HG03520 (cell line): ENCODE measurements at regions not wholly inside any gene's neighbourhood (a gene's known extent, or its start where the extent isn't known, plus 50 kb on each side); places are given as distances from the start of the nearest gene placed in this dataset.
"Not testable (repeated sequence)": the region's sequence is repeated elsewhere in the genome, so short reads cannot be mapped to it uniquely, and the experiment has no call there.

Experiments
- ATAC-seq: cut with Tn5 transposase; IDR thresholded peaks from one replicate; pipeline ENCODE4 v1.9.1; 2021; ENCODE audit warnings: mild to moderate bottlenecking, moderate library complexity; ENCODE audit not compliant: unreplicated experiment

DNA sequence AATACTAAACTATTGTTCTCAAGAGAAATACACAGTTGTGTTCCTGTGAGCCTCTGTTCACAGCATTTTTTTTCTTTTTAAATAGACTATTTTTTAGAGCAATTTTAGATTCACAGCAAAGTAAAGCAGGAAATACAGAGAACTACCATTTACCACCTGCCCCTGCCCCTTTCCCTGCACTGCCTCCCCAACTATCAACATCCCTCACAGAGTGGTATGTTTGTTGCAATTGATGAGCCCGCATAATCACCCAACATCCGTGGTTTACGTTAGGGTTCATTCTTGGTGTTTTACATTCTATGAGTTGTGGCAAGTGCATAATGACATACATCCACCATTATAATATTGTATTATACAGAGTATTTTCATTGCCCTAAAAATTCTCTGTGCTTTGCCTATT lies 71.6 kb upstream of the TNFAIP3 start:
- ATAC-seq = no peak

DNA sequence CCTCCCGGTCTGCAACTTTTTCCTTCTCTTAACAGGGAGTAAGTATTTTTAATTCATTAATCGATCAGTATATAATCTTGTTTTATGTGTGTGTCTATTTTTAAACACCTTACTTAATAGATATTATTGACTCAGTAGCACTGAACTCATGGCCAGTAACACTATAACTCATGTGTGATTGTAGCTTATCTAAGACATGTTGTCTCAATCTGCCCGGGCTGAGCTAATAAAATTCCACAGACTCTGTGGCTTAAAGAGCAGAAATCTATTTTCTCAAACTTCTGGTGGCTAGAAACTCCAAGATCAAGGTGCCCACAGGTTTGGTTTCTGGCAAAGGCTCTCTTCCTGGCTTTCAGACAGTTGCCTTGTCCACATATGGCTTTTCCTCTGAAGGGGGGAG lies 68.8 kb upstream of the TNFAIP3 start:
- ATAC-seq = no peak

DNA sequence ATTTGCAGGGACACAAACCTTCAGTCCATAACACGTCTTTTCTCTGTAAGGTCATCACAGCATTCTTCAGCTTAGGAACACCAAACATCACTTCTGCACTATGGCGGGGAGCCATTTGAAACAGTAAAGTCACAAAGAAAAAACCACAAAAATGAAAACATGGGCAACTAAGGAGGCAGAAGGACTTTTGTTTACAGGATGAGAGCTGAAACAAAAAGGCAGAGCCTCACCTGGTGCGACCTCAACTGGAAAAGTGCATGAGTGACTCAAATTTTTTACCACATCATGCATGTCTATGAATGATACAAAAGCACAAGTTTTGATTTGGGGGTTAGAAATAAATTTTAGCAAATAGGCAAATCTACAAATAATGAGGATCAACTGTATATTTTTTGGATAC lies 68.2 kb upstream of the TNFAIP3 start:
- ATAC-seq = no peak

DNA sequence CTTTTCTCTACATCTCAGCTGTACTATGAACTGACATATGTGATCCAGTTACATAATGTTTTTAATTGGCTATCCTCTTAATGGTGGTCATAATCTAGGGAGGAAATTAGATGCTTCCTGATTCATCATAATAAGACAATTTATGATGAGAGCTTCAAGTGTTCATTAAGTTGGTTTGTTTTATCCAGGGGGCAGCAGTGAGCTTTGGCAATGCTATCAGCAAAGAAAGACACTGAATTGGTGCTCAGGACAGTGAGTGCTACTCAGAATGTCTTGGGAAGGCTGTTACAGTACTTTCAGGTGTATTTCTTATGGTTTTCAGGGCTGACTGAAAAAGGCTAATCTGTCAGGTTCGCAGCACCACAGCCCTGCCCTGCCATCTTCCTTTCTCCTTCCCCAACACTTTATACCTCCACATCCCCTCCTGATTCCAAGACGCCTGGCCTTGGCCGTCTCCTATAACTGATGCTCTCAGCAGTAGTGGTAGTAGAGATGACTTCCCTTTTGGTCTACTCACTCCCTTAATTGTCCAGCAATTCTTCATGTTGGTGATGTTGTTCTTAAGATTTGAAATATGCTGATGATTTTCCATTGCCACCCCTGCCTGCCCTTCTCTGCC lies 67.0 kb upstream of the TNFAIP3 start:
- no peak for ATAC-seq

DNA sequence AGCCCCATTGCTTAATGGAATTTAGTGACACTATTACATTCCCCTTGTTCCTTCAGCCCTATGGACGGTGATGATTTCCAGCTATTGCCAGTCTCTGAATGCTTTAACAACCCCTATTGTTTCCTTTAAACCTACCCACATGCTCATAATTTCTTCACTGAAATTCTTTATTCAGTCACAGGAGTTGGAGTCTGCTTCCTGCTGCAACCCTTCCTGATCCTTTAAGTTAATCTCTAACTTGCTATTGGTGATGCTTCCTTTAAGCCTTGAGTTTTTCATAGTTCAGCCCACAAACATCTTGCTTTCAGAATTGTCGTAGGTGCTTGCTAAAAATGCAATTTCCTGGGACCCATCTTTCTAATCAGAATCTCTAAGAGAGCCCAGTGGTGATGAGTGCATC lies 66.3 kb upstream of the TNFAIP3 start:
- ATAC-seq = no peak

DNA sequence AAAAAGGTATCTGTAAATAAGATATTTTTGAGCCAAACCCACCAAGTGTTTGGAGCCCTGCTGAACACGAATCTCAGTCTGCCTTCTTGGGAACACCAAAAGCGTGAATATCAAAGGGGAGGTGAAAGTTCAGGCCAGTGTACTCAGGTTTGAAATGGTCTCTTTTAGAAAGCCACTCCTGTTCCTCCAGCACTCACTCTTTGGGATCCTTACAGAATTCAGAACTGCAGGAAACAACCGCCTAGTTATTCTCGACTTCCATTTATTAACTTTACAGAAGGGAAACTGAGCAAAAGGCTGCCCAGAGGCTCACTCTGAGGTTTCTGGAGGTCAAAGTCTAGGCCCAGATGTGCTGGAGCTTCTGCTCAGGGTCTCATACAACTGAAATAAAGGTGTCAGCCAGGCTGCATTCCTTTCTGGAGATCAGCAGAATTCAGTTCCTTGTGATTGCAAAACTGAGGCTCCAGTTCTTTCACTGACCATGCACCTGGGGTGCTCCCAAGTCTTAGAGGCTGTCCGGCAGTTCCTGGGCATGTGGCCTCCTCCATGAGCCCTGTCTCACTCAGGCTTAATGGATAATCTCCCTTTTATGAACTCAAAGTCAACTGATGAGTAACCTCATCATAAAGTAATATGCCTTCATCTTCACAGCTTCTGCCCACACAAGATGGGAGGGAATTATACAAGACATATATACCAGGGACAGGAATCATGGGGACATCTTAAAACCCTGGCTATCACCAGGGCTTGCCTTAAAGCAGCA lies 65.5 kb upstream of the TNFAIP3 start:
- no peak for ATAC-seq

DNA sequence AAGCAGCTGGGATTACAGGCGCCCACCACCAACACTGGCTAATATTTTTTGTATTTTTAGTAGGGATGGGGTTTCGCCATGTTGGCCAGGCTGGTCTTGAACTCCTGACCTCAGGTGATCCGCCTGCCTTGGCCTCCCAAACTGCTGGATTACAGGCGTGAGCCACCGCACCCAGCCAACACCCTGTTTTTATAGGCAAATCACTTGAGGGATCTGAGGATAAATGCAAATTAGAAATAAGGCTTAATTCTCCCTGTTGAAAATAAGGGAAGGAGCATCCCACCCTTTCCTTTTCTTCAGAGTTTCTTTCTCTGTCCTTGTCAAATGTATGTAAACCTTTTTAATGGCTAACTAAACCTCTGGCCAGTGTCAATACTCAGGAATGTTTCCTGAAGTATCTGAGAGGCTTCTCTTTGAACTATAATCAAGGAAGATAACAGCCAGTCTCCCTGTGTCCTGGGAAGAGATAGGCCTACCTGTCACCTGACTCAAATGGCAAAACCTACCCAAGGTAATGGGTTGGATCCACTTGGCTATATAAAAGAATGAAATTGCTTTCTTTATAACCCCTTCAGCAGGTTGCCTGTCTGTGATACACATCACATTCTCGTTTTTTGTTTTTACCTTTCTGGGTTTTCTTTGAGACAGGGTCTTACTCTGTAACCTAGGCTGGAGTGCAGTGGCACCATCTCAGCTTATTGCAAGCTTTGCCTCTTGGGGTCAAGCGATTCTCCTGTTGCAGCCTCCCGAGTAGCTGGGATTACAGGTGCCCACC lies 64.5 kb upstream of the TNFAIP3 start:
- no peak for ATAC-seq

DNA sequence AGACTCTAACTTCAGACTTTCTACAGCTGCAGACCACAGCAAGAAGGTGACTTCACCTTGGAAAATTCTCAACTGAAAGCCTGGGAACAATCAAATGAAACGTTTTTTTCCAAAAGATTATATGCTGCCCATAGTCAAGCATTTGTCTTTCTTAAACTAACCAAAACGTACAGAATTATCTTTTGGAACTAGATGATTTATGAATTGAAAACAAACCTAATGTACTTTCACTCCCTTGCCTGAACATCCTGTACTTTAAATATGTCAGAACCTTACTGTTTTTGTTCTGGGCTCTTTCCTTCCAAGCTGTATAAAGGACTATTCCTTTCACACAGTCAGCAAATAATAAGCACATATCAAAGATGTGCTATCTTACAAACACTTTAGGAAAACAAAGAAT lies 62.4 kb upstream of the TNFAIP3 start:
- no peak for ATAC-seq

DNA sequence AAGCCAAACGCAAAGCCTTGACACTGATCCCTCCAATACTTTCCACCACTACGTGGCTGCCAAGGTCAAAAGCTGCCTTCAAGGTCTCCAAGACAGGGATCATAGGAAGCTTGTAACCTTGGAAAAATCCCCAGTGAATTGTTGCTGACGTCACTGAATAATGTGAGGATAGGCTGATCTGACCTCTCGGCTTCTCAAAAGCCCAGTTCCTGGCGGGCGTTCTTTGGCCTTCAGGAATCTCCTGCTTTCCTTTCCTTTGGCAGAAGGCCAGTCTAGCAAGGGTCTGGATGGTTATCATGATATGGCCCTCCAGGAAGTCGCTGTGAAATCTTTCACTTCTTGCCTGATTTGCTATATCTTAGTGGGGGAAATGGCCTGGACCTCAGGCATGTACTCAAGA lies 61.4 kb upstream of the TNFAIP3 start:
- no peak for ATAC-seq

DNA sequence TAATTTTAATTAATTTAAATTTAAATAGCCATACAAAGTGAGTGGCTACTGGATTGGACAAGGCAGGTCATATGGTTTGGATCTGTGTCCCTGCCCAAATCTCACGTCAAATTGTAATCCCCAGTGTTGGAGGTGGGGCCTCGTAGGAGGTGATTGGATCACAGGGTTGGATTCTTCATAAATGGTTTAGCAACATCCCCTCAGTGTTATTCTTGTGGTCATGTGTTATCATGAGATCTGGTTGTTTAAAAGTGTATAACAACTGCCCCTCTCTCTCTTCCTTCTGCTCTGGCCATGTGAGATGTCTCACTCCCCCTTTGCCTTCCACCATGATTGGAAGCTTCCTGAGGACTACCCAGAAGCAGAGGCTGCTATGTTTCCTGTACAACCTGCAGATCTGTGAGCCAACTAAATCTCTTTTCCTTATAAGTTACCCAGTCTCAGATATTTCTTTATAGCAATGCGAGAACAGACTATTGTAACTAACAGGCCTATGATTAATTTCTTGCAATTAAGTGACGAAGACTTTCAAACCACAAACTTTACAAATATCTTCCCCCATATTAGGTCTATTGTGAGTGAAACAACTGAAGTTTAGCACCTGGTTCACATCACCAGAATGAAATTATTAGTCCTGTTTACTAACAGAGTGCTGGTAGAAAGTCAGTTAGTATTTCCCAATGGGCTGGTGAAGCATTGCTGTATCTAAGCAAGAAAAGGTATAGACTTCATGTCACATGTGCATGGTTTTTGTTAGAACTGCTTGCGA lies 60.0 kb upstream of the TNFAIP3 start:
- no peak for ATAC-seq

DNA sequence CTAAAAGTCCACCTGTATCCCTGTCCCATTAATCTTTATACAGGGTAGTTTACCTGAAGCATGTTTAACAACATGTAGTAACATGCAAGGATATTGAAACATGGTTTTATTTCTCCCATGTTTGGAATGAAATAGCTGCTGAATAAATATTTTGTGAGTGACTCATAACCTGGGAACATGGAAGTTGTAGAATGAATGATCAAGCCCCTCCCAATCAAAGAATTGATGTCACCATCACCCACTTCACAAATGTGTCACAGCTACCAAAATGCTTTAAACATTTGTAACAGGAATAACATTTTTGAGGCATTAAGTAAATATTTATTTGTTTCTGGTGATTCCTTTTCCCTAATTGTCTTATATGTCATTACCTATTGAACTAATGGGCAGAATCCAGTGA lies 58.9 kb upstream of the TNFAIP3 start:
- ATAC-seq = no peak

DNA sequence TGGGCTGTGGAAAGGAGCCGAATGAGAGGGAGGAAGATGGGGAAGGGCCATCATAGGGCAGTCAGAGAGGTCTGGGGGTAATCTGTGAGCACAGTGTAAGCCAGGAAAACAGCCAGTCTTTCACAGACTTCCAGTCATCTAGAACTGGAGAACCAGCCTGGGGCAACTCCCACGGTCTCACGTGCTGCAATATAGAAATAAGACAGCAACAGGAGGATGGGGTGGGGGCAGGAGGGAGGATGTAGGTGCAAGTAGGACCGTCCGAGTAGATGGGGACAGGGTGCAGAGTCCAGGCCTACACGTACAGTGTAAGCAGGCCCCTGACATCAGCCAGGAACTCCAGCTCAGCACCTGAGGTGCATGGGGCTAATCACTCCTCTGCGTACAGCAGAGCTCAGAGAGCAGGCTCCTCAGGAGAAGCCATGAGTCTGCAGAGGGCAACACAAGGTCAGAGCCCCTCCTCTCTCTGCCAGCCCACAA lies 58.2 kb upstream of the TNFAIP3 start:
- no peak for ATAC-seq

DNA sequence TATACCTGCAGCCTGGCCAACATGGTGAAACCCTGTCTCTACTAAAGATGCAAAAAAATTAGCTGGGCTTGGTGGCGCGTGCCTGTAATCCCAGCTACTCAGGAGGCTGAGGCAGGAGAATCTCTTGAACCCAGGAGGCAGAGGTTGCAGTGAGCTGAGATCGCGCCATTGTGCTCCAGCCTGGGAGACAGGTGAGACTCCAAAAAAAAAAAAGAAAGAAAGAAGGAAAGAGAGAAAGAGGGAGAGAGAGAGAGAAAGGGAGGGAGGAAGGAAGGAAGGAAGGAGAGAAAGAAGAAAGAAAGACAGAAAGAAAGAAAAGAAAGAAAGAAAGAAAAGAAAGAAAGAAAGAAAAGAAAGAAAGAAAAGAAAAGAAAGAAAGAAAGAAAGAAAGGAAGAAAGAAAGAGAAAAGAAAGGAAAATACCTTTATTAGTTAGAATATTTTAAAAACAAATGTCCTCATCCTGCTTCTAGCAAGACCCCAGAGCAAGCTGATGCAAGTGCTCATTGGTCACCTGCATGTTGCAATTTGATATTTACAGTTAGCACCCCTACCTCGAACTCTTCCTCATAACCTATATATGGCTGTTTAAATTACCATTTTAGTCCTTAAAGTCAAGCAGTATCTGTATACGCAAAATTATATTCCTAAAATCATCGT lies 57.0 kb upstream of the TNFAIP3 start:
- not testable (repeated sequence) for ATAC-seq

DNA sequence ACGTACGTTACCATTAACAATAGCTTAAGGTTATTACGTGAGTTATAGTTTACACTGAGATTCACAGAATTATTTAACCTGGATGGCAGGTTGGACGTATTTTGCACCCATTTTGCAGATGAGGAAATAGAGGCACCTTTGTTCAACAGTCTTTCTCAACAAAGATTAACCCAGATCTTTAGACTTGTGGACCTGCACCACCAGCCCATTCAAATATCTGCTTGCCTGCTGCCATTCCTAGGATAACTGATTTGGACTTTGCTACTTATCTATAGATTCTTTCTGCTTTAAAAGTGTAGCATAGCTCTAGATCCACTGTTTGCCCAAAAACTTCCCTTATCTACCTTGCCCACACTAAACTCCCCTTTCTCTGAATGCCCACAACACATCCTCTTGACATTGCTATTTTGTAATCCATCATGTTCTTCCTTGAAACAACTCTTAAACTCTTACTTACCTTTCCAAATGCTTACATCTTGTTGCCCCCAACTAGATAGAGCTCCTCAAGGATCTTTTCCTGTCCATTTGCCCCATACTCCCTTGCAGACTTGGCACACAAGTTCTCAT lies 56.4 kb upstream of the TNFAIP3 start:
- ATAC-seq = no peak

DNA sequence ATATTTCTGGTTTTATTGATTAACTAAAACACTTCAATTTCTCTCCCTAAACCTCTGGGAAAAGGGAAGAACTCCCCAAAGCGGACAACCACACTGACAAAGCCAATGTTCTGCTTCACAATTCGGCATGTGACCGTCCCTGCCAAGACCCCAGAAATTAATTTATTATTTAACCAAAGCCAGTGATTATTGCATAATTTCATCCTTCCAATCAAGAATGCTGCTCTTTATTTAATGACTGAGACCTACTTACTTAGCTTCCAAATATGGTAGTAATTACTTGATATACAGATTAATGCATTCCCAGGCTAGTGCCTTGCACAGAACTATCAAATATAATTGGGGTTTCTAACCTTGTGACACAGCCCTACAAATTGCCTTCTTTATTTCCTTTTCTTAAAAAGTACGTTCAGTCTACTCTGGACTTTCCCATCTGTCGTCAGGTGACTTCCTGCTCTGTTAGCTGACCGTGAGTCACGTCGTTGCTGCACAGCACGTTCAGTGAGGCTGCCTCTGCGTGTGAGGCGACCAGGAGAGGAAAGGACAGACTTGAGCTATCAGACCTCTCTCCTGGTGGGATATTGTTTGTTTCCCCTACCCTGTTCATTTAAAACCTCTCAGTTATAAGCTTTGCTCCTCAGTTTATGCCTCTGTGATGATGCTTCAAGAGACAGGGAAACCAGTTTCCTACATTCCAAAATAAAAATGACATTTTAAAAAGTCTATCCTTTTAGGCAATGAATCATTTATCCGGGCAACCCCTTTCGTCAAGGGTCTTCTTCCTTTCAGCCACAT lies 55.7 kb upstream of the TNFAIP3 start:
- ATAC-seq = peak; percentile 95

DNA sequence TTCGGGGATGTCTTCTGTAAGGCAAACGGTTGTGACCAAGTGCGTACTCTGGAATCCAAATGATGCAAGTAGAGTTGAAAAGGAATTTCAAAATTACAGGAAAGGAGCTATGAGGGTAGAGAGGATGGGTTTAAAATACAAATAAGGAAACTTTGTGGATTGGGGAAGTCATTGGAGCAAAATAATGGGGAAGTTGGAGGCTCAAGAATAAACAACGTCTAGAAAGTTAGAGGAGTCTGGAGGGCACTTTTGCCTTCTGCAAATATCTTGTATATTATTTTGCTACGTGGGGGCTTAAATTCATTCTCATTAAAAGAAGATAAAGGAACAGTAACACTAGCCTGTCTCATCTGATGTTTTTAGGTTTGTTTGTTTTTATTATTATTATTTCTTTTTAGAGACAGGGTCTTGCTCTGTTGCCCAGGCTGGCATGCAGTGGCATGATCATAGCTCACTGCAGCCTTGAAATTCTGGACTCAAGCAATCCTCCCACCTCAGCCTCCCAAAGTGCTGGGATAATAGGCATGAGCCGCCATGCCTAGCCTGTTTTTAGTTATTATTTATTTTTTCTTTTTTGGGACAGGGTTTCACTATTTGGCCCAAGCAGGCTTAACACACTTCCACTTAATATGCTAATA lies 55.0 kb upstream of the TNFAIP3 start:
- ATAC-seq = no peak

DNA sequence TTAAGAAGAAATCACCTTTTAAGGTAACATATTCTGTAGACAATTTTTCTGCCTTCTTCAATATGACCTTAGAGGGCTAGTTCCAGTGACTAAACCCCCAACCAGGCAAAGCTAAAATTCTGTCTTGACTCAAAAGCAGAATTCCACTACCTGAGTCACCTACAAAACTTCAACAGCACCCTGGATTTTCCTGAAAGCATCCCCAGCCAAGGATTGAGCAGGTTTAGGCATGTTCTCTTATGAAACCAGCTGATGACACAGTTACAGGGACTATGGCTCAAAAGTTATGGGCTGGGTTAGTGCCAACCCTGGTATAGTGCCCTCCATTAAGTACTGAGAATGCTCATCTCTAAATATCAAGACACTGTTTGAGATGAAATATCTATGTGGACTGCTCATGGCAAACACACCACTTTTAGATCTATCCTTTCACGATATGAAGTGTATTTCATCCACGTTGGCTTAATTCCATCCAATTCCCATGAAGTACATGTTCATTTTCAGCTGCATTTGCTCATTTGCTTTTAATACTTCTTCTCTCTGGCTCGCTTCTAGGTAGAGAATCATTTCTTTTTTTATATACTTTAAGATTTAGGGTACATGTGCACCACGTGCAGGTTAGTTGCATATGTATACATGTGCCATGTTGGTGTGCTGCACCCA lies 53.6 kb upstream of the TNFAIP3 start:
- ATAC-seq = no peak

DNA sequence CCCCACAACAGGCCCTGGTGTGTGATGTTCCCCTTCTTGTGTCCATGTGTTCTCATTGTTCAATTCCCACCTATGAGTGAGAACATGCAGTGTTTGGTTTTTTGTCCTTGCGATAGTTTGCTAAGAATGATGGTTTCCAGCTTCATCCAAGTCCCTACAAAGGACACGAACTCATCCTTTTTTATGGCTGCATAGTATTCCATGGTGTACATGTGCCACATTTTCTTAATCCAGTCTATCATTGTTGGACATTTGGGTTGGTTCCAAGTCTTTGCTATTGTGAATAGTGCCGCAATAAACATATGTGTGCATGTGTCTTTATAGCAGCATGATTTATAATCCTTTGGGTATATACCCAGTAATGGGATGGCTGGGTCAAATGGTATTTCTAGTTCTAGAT lies 53.0 kb upstream of the TNFAIP3 start:
- not testable (repeated sequence) for ATAC-seq
